ENCODE measurements at regions not wholly inside any gene's neighbourhood (a gene's known extent, or its start where the extent isn't known, plus 50 kb on each side); places are given as distances from the start of the nearest gene placed in this dataset.
"Not testable (repeated sequence)": the region's sequence is repeated elsewhere in the genome, so short reads cannot be mapped to it uniquely, and the experiment has no call there.

DNA sequence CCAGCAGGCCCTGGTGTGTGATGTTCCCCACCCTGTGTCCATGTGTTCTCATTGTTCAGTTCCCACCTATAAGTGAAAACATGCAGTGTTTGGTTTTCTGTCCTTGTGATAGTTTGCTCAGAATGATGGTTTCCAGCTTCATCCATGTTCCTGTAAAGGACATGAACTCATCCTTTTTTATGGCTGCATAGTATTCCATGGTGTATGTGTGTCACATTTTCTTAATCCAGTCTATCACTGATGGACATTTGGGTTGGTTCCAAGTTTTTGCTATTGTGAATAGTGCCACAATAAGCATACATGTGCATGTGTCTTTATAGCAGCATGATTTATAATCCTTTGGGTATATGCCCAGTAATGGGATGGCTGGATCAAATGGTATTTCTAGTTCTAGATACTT lies 130.4 kb upstream of the FHL2 start:
- not testable (repeated sequence) for DNase-seq (ENCODE audit: low read depth)

DNA sequence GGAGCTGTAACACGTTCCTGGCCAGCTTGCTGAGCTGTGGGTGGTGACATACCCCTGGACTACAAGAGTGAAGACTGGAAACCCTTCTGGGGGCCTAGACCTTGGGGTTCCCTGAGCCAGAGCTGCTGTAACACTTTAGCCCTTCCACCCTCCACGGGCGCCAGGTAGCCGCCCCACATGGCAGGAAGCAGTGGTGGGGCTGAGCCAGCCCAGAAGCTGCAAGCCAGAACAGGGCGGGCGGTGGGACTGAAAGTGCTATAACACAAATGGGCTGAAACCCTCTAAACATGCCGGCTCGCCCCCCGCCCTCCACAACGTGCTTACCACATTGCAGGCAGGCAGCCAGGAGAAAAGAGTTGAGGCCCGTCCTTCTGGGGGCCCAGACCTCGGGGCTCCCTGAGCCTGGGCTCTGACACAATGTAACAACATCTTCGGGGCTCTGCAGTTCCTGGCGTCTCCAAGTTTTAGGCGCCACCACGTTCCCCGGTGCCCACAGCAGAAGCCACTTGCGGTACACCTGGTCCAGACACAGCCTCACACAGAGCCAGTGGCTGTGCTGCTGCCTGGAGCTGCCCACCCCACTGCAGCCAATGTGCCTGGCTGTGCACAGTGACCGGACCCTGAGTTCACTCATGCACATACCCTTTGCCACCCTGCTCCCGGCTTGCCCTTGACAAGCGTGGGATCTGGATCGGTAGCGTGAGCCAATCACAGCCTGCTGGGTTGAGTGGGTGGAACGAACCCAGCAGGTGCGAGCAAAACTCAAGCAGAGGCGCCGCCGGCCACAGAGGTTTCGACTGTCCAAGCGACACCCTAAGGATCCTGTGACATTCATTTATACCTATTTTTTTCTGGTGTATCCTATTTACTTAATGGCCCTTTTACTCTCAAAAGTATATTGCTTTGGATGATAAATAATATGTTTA lies 127.4 kb upstream of the FHL2 start:
- no peak for DNase-seq (ENCODE audit: low read depth)

DNA sequence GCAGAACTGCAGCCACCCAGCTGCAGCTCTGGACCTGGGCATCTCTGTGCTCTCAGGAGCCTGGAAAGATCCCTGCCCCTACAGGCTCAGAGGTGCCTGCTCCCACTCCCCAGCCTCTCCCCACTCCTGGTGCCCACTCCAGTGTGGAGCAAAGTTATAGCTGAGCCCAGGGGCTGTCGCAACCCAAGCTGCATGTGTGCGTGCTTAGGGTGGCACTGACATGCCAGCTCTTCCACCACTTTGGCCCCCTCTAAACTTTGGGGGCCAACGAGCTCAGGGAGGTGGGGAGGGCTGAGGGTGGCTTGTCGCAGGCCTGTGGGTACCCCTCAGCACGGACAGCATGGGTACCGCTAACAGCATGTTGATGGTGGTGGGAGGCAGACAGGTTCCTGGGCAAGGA lies 126.3 kb upstream of the FHL2 start:
- DNase-seq (ENCODE audit: low read depth) = no peak

DNA sequence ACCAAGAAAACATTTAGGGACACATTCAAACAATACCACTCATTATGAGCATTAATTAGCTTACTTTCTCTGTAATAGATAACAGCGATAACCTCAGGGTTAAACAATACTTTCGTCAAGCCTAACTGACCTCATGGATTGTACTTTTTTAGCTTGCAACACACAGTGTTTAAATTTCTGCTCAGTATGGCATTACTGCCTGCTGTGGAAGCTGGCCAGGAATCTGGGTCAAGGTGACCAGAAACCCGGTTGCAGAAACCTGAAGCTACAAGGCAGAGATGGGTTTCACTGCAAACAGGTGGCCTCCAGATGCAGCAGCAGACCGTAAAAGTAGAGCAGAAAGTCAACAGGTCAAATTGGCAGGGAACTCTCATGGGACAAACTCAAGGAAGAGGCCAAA lies 123.8 kb upstream of the FHL2 start:
- no peak for DNase-seq (ENCODE audit: low read depth)

DNA sequence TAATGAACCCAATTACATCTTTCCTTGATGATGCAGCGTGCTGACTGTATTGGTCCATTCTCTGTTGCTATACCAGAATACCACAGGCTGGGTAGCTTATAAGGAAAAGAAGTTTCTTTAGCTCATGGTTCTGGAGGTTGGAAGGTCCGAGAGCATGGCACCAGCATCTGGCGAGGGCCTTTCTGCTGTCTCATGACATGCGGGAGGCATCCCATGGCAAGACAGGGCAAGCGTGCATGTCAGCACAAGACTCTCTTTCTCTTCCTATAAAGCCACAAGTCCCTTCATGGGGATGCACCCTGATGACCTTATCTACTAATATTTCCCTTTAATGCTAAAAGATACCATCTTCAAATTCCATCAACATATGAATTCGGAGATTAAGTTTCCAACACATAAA lies 122.8 kb upstream of the FHL2 start:
- no peak for DNase-seq (ENCODE audit: low read depth)

DNA sequence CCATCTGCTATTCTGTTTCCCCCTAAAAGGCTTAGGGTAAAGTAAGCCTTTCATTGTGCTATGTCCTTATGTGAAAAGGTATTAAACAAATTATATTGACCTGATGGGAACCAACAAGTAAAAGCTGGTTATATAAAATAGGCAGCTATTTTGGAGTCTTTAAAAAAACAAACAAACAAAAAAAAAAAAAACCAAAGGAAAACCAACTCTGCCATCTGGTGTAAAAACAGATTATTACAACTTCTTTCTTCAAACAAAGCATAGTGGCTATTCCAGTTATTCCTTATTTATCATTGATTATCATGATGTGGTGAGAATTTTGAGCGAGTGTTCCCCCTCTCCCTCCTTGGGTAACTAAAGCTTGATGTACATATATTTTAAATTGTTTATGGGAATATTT lies 122.3 kb upstream of the FHL2 start:
- DNase-seq (ENCODE audit: low read depth) = peak; percentile 39

DNA sequence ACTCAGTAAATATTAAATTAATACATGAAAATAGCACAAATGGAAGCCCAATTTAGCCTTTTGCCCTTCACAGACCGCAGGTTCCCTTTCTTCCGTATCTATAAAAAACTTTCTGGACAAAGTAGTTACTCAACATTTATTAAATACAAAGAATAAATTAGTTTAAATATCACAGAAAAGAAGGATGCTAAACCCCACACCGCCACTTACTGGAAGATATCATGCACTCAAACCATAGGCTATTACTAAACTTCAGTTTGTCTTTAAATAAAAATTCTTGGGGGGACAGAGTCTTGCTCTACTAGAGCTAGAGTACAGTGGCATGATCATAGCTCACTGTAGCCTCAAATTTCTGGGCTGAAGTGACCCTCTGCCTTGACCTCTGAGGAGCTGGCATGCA lies 120.7 kb upstream of the FHL2 start:
- DNase-seq (ENCODE audit: low read depth) = no peak

DNA sequence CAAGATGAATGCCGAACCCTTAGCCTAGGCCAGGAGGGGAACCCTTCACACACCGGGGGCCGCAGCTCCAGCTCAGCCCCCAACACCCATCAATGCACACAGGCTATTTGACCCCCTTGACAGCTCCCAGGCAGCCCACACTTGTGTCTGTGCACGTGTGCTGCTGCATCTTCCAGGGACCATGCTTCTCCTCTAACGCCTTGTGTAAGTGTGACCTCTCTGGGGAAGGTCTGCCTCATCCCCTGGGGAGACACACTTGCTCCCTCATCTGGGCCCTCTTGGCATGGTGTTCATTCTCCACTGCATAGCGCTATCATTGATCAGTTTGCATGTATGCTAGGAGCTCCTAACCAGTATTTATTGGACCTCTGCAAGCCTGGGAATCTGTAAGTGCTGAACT lies 120.0 kb upstream of the FHL2 start:
- no peak for DNase-seq (ENCODE audit: low read depth)

DNA sequence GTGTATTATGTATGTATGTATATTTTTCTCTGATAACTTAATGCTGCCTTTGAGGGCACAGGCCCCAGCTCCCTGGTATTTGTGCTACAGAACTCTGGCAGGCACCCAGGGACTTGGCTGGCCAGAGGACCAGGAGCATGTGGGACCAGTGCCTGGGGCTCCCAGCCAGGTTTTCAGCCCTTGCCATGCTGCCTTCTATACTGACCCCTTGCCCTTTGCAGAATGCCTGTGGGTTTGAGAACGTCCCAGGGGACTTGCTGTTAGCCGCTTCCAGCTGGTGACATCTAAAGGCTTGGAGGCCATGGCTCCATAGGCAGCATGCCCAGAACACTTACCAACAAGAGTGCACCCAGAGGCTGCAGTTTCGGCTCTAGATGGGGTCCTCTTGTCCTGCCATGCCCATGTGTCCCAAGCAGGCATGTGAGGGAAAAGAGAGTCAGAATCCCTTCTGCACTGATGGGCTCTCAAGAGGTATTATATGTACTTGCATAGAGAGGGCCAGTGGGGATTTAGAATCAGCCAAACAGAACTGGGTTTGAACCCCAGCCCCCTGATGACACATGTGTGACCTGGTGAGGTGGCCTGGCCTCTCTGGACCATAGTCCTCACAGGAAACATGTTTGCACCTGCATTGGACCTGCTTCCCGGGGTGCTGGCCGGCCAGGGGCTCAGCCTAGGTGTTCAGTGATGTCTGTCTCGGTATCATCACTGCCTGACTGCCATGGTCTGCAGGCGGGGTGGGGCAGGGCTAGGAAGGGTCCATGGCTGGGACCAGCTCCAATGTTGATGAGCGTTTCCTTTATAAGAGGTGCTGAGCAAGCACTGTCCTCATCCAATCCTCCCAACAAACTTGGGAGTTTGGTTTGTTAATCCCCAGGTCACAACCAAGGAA lies 119.2 kb upstream of the FHL2 start:
- DNase-seq (ENCODE audit: low read depth) = peak; percentile 65

DNA sequence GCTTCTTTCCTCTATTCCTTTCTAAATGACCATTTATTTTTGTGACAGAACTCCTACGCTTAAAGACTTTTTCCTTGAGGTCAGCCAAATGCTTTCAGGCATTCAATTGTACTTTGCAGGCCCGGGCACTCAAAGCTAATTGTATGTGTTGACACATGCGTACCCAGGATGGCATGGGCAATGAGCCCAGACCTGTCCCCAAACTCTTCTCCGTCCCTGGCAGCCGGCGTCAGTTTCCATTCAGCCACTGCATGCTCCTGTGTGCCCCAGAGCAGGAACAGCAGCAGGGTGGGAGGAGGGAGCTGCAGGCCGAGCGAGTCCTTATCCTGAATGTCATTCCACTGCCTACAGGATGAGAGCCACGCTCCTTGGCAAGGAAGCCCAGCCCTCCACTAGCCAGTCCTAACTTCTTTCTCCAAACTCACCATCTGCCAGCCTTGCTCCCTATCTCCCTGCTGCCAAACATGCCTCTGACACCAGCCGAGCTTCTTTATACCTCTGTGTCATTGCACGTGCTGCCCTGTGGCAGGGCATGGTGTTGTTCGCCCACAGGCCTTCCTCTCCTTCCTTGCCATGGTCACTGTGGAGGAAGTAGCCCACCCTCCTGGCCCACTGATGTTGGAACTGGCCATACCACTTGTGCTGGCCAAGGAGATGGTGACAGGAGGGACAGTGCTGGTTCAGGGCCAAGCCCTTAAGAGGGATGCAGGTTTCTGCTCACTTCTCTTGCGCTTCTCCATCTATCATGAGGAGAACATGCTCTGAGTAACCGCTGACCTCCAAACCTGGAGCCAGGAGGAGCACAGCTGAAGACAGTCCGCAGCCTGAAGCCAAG lies 116.9 kb upstream of the FHL2 start:
- no peak for DNase-seq (ENCODE audit: low read depth)

DNA sequence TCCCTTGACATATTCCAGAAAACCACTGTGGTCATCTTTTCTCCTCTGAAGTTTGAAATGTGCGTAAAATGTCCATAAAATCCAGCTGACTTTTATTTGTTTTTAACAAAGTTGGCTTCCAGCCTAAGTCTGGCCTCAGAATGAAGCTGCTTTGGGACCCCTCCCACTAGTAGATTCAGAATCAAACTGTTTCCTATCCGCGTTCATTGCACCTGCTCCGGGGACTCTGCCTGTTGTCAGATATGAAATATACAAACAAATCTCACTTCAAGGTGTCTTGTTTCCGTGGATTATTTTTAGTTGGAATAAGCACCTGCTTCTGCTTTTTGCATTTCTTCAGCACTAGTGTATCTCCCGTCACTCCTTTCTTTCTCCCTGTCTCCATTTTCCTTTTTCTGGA lies 115.7 kb upstream of the FHL2 start:
- no peak for DNase-seq (ENCODE audit: low read depth)

DNA sequence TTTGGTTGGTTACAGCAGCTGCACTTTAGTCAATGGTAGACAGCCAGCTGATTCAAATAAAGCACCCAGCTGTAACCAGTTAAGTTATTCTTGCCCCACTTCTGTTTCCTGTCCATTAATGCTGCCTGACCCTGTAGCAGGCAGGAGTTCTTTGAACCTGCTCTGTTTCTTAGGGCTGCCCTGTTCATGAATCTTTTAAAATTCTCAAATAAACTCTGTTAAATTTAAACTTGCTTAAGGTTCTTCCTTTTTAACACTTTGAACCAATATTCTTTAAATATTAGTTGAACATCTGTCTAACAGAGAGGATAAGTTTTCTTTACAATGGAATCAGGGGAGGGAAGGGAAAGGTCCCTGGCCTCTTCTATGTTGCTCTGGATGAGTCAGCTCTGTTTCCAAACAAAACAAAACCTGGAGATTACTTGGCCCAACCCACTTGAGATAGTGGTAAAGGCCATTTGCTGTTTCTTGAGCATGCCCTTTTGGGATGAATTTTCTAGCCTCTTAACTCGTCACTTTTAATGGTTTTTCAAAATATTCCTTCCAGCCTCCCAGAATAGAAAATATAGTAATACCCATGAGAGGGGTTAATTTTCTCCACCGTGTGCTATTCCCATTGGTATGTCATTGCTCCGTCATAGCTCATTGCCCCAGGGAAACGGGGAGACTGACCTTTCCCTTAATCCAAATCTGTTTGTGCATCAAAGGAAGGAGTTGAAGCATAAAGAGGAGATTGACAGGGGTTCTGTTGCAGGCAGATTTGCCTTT lies 112.1 kb upstream of the FHL2 start:
- peak; percentile 30 for DNase-seq (ENCODE audit: low read depth)

DNA sequence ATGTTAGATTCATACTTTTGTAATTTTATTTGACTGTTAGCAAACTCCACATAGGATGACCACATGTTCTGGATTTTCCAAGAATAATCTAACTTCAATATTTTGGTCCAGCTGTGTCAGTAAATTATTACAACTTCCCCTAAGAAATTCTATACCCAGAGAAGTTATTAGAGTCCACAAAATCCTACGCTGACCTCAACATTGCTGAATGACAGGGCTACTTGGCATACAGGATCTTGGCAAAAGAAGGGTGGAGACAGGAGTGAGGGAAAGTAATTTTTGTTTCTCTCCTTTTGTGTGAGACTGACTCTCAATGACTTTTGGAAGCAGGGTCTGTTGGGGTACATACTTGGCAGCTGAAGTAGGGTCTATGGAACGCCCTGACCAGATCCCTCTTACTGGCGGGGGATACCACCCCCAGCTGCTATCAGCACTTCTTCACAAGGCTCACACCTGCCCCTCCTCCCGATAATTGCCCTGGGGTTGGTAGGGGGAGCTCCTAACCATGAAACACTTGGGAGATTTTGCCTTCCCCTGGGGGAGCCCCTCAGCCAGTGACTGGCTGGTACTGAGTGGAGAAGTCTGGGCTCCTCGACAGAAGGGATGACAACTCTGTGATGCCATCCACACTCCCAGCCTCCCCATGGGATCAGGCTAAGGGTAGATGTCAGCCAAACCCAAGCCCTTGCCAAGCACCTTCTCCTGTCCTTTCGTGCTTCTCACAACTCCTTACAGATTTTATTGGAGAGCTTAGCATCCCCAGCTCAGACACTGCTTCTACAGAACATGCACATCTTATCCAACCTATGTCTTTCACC lies 110.6 kb upstream of the FHL2 start:
- no peak for DNase-seq (ENCODE audit: low read depth)

DNA sequence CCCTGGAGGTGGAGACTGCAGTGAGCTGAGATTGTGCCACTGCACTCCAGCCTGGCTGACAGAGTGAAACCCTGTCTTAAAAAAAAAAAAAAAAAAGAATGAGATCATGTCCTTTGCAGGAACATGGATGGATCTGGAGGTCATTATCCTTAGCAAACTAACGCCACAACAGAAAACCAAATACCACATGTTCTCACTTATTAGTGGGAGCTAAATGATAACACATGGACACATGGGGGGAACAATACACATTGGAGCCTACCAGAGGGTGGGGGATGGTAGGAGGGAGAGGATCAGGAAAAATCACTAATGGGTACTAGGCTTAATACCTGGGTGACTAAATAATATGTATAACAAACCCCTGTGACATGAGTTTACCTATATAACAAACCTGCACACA lies 108.0 kb upstream of the FHL2 start:
- DNase-seq (ENCODE audit: low read depth) = not testable (repeated sequence)

DNA sequence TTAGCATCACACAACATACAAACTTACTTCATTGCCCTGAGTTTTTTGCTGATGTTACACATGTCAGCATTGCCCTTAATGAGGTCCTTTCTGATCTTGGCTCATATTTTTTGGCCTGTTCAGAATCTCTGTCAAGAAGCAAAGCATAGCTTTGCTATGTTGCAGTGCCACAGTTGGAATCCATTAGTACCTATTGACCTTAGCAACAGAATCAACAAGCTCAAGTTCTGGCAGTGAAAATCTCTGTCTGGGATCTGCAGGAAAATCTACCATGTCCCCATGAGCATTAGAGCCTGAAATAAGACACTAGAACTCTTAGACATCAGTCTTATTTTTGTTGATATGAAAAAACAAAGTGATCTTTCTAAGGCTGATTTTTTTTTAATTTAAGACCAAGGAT lies 105.6 kb upstream of the FHL2 start:
- DNase-seq (ENCODE audit: low read depth) = no peak

DNA sequence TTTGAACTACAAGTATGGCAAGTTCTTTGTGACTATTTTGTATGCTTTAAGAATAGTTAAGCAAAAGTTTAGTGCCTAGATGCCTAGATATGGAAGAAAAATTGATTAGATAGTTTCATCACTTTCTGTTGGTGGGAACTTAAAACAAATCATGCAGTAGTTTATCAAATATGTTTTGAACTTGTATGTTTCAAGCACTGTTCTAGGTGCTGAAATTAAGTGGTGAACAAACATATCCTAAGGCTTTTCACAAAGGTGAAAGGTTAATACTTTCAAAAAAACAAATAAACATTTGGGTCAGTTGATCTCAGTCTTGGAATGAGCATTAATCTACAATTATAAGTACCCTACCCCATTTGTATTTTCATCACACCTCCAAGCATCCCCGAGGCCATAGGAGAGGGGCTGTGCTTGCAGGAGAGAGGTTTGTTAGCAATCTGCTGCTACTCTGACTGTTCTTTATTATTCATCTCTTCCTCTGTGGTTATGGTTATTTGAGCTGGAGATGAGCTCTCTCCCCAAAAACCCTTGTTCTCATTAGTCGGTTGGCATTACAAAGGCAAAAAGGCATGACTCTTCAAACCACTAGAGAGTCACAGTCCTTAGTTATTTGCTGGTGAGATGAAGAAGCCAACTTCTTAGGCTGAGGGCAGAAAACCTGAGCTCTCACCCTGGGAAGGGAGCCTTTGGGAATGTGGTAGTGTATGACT lies 103.9 kb upstream of the FHL2 start:
- no peak for DNase-seq (ENCODE audit: low read depth)

DNA sequence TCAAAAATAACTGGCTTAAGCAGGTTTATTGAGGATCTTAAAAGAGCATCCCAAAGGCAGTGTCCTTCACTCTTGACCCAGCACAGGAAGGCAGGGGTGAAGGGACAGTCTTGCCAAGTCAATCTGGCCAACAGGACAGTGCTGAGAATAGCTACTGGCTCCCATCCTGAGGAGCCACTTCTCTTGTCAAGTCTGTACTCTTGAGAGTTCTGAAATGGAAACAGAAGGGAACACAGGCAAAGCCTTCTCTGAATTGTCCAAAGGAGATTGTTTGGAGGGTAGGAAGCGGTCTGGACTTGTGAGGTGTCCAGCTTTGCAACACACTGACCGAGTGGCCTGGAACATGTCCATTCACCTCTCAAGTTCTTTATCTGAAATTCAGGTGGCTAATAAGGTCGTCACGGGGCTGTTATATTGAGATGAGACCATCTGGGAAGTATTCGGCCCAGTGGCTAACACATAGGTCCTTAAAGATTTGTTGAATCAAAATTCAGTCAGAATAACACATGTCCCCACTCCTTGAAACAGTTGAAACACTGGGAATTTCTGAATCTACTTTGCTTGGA lies 99.5 kb upstream of the FHL2 start:
- no peak for DNase-seq (ENCODE audit: low read depth)

DNA sequence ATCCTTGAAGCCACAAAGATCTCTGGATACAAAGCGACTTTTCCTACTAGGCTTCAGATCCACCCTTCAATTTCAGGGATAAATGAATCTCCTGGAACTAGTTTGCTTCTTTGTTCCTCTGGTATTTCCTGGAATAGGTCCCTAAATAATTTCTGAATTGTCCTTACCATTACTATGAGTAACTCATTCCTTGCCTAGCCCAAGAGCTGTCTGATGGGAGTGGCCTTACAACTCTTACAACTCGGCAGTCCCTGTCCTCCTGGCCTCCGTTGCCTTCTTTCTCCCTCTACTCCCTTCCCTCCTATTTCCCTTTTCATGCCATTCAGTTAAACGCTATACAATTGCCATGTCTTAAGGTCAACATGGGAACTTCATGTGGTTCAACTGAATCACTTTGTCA lies 98.2 kb upstream of the FHL2 start:
- no peak for DNase-seq (ENCODE audit: low read depth)

DNA sequence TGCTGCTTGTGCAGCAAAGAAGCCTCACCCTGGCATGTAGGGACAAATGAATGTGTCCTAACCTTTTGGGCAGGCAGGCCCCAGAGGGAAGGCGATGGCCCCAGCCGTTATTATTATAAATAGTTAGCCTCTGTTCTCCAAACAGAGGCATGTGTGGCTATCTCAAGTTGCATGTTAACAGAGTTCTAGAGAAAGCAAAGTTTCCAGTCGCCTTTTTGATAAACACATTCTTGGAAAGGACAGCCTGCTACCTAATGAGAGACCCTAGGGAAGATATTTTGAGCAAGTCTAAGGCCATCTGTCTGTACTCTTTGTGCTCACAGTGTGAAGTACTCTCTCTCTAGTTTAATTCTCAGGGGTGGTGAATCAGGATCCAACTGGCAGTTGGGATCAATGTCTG lies 97.4 kb upstream of the FHL2 start:
- no peak for DNase-seq (ENCODE audit: low read depth)

Measured in EH (cell line).